ENCODE measurements at regions not wholly inside any gene's neighbourhood (a gene's known extent, or its start where the extent isn't known, plus 50 kb on each side); places are given as distances from the start of the nearest gene placed in this dataset.

DNA sequence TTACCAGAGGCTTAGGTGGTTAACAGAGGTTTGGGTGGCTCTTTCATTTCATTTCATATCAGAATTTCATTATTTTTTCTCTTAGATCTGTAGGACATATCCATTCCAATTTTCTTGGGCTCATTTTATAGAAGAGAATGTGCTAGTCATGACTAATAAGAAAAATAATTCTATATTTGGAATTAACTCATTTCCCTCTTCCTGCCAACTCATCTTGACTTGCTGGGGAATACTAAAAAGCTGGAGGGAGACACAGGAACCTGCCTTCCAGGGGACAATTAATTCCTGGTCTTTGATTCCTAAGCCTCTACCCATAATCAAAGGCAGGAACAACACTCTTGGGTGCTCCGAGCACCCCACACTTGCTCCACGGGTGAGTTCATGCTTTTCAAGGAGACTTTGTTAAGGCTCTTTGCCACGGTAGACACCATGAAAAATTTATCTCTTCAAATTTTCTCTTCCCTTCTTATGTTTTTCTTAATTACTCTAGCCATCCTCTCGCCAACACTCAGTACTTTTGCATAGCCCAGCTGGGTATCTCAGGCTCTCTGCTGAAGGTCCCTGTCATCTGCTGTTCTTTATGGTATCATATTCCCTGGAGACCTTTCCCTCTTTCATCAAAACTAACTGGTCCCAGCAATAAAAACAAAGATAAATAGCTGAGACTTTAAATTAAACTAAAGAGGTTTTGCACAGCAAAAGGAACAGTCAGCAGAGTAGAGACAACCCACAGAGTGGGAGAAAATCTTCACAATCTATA is 273.9 kb downstream of the NPR3 start:
- TF ChIP-seq, protein P1, sequence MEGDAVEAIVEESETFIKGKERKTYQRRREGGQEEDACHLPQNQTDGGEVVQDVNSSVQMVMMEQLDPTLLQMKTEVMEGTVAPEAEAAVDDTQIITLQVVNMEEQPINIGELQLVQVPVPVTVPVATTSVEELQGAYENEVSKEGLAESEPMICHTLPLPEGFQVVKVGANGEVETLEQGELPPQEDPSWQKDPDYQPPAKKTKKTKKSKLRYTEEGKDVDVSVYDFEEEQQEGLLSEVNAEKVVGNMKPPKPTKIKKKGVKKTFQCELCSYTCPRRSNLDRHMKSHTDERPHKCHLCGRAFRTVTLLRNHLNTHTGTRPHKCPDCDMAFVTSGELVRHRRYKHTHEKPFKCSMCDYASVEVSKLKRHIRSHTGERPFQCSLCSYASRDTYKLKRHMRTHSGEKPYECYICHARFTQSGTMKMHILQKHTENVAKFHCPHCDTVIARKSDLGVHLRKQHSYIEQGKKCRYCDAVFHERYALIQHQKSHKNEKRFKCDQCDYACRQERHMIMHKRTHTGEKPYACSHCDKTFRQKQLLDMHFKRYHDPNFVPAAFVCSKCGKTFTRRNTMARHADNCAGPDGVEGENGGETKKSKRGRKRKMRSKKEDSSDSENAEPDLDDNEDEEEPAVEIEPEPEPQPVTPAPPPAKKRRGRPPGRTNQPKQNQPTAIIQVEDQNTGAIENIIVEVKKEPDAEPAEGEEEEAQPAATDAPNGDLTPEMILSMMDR (IDR thresholded peaks at IDR 0.05), result no peak
- no peak for TF ChIP-seq POLR2AphosphoS5 (IDR thresholded peaks at IDR 0.05)
- no peak for TF ChIP-seq POLR2A (IDR thresholded peaks at IDR 0.05; ENCODE audit: low read depth)

All from esophagus muscularis mucosa (tissue), 3 donors.